ENCODE measurements at regions not wholly inside any gene's neighbourhood (a gene's known extent, or its start where the extent isn't known, plus 50 kb on each side); places are given as distances from the start of the nearest gene placed in this dataset.
"Not testable (repeated sequence)": the region's sequence is repeated elsewhere in the genome, so short reads cannot be mapped to it uniquely, and the experiment has no call there.

DNA sequence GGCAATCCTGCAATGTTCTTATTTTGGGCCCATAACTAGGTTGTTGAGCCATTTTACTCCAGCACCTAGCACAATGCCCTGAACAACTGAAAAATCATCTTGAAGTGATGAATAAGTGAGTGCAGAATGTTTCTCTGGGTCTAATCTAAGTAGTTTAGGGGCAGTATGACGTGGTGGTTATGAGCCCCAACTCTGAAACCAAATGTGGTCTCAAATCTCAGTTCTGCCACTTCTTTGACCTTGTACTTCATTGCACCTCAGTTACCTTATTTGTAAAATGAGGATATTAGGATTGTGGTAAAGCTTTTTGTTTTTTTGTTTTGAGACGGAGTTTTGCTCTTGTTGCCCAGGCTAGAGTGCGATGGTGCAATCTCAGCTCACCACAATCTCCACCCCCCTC is 80.9 kb upstream of the SNX2 start:
- no peak for DNase-seq
- H3K27me3 ChIP-seq: no peaks in the 10 kb centered on the region
- H3K27ac ChIP-seq: no peak overlapping the region
- TF ChIP-seq CTCF (IDR thresholded peaks at IDR 0.05) (no peak), POLR2AphosphoS5 (IDR thresholded peaks at IDR 0.05) (no peak), EP300 (IDR thresholded peaks at IDR 0.05) (no peak), POLR2A (IDR thresholded peaks at IDR 0.05) (no peak)
- 74 to 94% (median 91%) methylated on average over 3 of the region's 3 CpGs for WGBS, 5 donors
- no peaks in the 10 kb centered on the region for H3K36me3 ChIP-seq
- H3K9me3 ChIP-seq: no peaks in the 10 kb centered on the region
- intact Hi-C loops (cut with DNase I; ENCODE audit: low total_unique reads): no loop called here
- H3K4me3 ChIP-seq: no peak overlapping the region
- no peaks in the 10 kb centered on the region for H3K4me1 ChIP-seq

DNA sequence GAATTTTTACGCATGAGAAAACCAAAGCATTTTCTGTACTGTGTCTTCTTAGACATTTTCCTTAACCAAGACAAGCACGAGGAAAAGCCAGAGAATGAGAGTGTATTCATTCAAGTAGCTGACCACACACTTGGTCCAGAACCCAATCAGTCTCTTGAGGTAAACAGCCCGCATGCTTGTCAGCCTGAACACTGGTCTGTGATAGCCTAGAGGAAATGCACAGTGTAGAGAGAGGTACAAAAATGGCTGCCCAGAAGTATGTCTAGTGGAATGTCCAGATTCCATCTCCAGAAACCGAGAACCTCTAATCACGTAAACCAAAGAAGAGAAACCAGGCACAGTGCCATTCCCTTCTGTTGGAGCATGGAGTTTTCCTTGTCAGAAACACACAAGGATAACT is 80.0 kb upstream of the SNX2 start:
- Histone ChIP-seq H3K27me3 (no peaks in the 10 kb centered on the region), H3K27ac (no peak overlapping the region), H3K4me1 (no peaks in the 10 kb centered on the region), H3K4me3 (no peak overlapping the region), H3K9me3 (no peaks in the 10 kb centered on the region), H3K36me3 (no peaks in the 10 kb centered on the region)
- no peak for TF ChIP-seq POLR2A (IDR thresholded peaks at IDR 0.05)
- TF ChIP-seq CTCF (IDR thresholded peaks at IDR 0.05): no peak
- TF ChIP-seq EP300 (IDR thresholded peaks at IDR 0.05): no peak
- no peak for TF ChIP-seq POLR2AphosphoS5 (IDR thresholded peaks at IDR 0.05)
- WGBS, 5 donors: 78 to 88% (median 84%) methylated on average over 5 of the region's 5 CpGs
- DNase-seq: no peak
- intact Hi-C loops (cut with DNase I; ENCODE audit: low total_unique reads): no loop called here

DNA sequence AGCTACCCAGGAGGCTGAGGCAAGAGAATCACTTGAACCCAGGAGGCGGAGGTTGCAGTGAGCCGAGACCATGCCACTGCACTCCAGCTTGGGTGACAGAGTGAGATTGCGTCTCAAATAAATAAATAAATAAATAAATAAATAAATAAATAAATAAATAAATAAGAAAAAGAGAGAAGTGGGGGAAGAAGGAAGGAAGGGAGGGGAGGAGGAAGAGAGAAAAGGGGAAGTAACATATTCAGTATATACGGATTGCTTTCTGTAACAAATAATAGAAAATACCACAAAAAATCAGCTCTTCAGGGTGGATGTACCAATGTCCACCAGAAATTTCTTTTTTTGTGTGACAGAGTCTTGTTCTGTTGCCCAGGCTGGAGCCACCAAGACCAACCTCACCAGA is 78.1 kb upstream of the SNX2 start:
- DNase-seq; H3K4me1 ChIP-seq; H3K9me3 ChIP-seq; H3K27ac ChIP-seq; H3K4me3 ChIP-seq; H3K36me3 ChIP-seq; H3K27me3 ChIP-seq; intact Hi-C loops (cut with DNase I; ENCODE audit: low total_unique reads): not testable (repeated sequence)
- 89 to 94% (median 91%) methylated on average over 4 of the region's 4 CpGs for WGBS, 5 donors

- DNase-seq: no peak
- H3K36me3 ChIP-seq: no peaks in the 10 kb centered on the region
- TF ChIP-seq EP300 (IDR thresholded peaks at IDR 0.05): no peak
- no peaks in the 10 kb centered on the region for H3K27me3 ChIP-seq
- H3K27ac ChIP-seq: no peak overlapping the region
- H3K9me3 ChIP-seq: no peaks in the 10 kb centered on the region
- H3K4me3 ChIP-seq: no peak overlapping the region
- WGBS, 5 donors: 80 to 90% (median 88%) methylated on average over 2 of the region's 2 CpGs
- no peaks in the 10 kb centered on the region for H3K4me1 ChIP-seq
- intact Hi-C loops (cut with DNase I; ENCODE audit: low total_unique reads): no loop called here
Observed at GRCh38 chr5:122697191-122697590, 77.7 kb upstream of the SNX2 start.

DNA sequence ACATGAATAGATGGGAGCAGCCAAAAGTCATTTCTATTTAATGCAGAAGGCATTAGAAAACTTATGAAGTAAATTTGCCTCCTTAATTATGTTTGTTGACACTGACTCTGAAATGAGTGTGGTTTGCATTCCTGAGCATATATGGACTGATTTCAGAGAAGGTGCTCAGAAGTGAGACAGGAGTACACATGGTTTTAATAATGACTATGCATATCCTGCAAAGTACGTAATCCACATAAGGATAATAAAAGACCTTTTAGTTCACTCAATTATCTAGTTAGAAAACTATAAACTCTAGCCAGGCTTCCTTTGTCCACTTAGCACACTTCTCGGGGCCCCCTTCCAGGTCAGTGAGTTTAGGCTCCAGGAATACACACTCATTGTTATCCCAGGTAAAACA is 75.7 kb upstream of the SNX2 start:
- intact Hi-C loops (cut with DNase I; ENCODE audit: low total_unique reads): no loop called here
- no peaks in the 10 kb centered on the region for H3K36me3 ChIP-seq
- DNase-seq: no peak
- H3K27me3 ChIP-seq: no peaks in the 10 kb centered on the region
- H3K27ac ChIP-seq: no peak overlapping the region
- H3K4me1 ChIP-seq: no peaks in the 10 kb centered on the region
- 80 to 90% (median 85%) methylated on average over 2 of the region's 2 CpGs for WGBS, 5 donors
- H3K9me3 ChIP-seq: no peaks in the 10 kb centered on the region
- H3K4me3 ChIP-seq: no peak overlapping the region
- TF ChIP-seq CTCF (IDR thresholded peaks at IDR 0.05) (no peak), POLR2AphosphoS5 (IDR thresholded peaks at IDR 0.05) (no peak), EP300 (IDR thresholded peaks at IDR 0.05) (no peak), POLR2A (IDR thresholded peaks at IDR 0.05) (no peak)

Measured in stomach (tissue), 8 donors.